ENCODE measurements at regions not wholly inside any gene's neighbourhood (a gene's known extent, or its start where the extent isn't known, plus 50 kb on each side); places are given as distances from the start of the nearest gene placed in this dataset.

DNA sequence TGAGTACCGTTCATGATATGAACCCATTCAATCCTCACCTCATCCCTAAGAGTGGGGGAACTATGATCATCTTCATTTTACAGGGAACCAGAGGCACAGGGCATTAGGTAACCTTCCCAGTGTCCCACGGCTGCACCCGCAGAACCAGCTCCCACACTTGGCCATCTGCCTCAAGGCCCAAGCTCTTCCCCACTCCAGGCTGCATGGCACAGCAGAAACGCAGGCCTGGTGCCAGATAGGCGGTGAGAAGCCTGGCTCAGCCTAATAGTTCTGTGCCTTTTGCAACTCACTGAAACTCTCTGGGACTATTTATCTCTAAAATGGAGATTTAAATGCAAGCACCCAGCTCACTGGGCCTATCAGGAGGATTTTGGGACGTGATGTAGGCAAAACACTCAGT lies 90.8 kb upstream of the ZNF618 start:
- H3K4me3 Mint-ChIP-seq (ENCODE audit: unreplicated experiment): no peak overlapping the region
- DNase-seq (ENCODE audit: extremely low spot score, unreplicated experiment): no peak
- H3K4me1 Mint-ChIP-seq (ENCODE audit: unreplicated experiment): no peaks in the 10 kb centered on the region
- H3K27ac Mint-ChIP-seq (ENCODE audit: unreplicated experiment): no peak overlapping the region
- H3K9me3 Mint-ChIP-seq (ENCODE audit: unreplicated experiment): no peaks in the 10 kb centered on the region
- no peaks in the 10 kb centered on the region for H3K36me3 Mint-ChIP-seq (ENCODE audit: unreplicated experiment)
- TF ChIP-seq, protein P1, sequence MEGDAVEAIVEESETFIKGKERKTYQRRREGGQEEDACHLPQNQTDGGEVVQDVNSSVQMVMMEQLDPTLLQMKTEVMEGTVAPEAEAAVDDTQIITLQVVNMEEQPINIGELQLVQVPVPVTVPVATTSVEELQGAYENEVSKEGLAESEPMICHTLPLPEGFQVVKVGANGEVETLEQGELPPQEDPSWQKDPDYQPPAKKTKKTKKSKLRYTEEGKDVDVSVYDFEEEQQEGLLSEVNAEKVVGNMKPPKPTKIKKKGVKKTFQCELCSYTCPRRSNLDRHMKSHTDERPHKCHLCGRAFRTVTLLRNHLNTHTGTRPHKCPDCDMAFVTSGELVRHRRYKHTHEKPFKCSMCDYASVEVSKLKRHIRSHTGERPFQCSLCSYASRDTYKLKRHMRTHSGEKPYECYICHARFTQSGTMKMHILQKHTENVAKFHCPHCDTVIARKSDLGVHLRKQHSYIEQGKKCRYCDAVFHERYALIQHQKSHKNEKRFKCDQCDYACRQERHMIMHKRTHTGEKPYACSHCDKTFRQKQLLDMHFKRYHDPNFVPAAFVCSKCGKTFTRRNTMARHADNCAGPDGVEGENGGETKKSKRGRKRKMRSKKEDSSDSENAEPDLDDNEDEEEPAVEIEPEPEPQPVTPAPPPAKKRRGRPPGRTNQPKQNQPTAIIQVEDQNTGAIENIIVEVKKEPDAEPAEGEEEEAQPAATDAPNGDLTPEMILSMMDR (IDR thresholded peaks at IDR 0.05): no peak
- H3K27me3 Mint-ChIP-seq (ENCODE audit: unreplicated experiment): peaks cover 68% of the 10 kb centered on the region

DNA sequence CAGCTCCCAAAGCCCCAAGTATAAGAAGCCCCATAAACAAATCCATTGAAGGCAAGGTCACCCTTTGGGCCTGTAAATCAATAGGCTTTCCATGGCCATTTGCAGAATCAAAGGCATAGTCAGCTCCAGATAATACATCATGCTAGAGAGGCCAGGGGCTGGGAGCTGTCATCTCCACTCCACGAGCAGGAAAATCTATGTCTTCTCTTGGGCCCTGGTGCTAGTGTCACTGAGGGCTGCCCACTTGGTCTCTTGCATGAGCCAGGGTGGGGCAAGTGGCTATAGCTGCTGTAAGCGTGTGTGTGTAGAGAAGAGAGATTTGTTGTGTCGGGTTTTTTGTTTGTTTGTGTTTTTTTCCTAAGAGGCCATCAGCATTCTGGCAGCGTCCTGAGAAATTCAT lies 90.0 kb upstream of the ZNF618 start:
- Mint-ChIP-seq H3K36me3 (ENCODE audit: unreplicated experiment) (no peaks in the 10 kb centered on the region), H3K27ac (ENCODE audit: unreplicated experiment) (no peak overlapping the region), H3K4me3 (ENCODE audit: unreplicated experiment) (no peak overlapping the region), H3K27me3 (ENCODE audit: unreplicated experiment) (peaks cover 68% of the 10 kb centered on the region), H3K4me1 (ENCODE audit: unreplicated experiment) (no peaks in the 10 kb centered on the region), H3K9me3 (ENCODE audit: unreplicated experiment) (peaks cover 3% of the 10 kb centered on the region)
- TF ChIP-seq, protein P1 (IDR thresholded peaks at IDR 0.05): no peak
- no peak for DNase-seq (ENCODE audit: extremely low spot score, unreplicated experiment)

DNA sequence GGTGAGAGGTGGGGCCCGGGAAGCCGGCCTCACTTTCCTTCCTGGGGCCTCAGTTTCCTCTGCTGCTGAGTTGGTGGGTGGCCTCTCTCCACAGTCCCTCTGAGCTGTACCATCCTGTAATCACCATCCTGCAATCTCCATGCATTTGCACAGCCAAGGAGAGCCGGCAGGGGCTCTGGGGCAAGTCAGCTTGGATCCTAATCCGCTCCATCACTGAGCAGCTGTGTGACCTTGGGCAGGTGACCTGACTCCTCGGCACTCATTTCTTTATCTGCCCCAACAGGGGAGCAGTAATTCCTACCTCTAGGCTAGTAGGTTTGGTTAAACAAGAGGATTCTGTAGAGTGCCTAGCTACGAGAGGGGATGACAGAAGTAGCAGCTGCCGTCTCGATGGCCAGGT lies 88.2 kb upstream of the ZNF618 start:
- TF ChIP-seq, protein P1 (IDR thresholded peaks at IDR 0.05): no peak
- peaks cover 7% of the 10 kb centered on the region for H3K9me3 Mint-ChIP-seq (ENCODE audit: unreplicated experiment)
- H3K27ac Mint-ChIP-seq (ENCODE audit: unreplicated experiment): no peak overlapping the region
- H3K27me3 Mint-ChIP-seq (ENCODE audit: unreplicated experiment): peaks cover 68% of the 10 kb centered on the region
- no peak overlapping the region for H3K4me3 Mint-ChIP-seq (ENCODE audit: unreplicated experiment)
- no peak for DNase-seq (ENCODE audit: extremely low spot score, unreplicated experiment)
- no peaks in the 10 kb centered on the region for H3K4me1 Mint-ChIP-seq (ENCODE audit: unreplicated experiment)
- H3K36me3 Mint-ChIP-seq (ENCODE audit: unreplicated experiment): no peaks in the 10 kb centered on the region

DNA sequence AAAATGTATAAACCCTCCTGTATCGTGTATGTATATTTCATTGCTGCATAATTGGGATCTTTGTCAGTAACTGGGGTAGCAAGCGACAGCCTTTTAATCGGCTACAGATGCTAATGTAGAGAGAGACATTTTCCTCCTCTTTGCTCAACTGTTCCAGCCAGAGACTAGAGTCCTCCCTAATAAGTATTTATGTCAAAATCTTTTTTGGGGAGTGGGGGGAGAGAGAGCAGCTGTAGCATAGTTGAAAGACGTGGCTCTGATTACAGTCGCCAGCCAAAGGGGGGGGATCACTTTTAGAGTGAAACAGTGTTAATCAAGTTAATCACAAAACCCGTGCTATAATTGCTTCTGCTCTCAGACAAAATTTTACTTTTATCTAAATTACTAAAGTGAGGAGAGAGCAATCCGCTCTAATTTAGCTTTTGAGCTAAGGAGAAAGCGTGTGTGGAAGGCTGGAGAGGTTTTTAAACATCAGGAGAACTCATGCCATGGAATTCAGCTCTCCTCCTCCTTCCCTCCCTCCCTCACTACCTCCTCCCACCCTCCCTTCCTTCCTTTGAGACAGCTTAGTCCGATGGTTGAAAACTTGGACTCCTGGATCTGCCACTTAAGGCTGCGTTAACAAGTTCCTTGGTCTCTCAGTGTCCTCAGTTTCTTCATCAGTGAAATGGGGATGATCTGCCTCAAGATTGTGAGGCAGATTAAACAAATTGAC lies 87.3 kb upstream of the ZNF618 start:
- Mint-ChIP-seq H3K4me3 (ENCODE audit: unreplicated experiment) (no peak overlapping the region), H3K4me1 (ENCODE audit: unreplicated experiment) (no peaks in the 10 kb centered on the region), H3K27ac (ENCODE audit: unreplicated experiment) (no peak overlapping the region), H3K9me3 (ENCODE audit: unreplicated experiment) (peaks cover 7% of the 10 kb centered on the region), H3K27me3 (ENCODE audit: unreplicated experiment) (peaks cover 69% of the 10 kb centered on the region), H3K36me3 (ENCODE audit: unreplicated experiment) (no peaks in the 10 kb centered on the region)
- TF ChIP-seq, protein P1 (IDR thresholded peaks at IDR 0.05): no peak
- DNase-seq (ENCODE audit: extremely low spot score, unreplicated experiment): no peak

DNA sequence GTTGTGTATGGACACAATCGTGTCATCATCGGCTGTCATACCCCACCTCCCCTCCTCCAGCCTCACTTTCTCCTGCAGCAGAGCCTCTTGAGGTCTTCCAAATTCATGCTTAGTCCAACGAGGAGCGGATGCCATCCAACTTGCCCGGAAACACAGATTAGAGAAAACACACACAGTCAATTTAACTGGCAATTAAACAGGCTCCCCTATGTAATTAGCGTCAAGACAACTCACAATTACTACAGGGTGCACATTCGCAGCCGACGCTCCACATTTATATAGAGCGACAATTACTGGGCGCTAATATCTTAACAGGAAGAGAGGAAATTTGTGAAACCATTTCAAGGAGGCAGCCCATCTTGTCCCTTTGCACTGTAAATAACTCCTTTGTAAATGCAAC lies 86.0 kb upstream of the ZNF618 start:
- Mint-ChIP-seq H3K27ac (ENCODE audit: unreplicated experiment) (no peak overlapping the region), H3K4me1 (ENCODE audit: unreplicated experiment) (no peaks in the 10 kb centered on the region), H3K27me3 (ENCODE audit: unreplicated experiment) (peaks cover 63% of the 10 kb centered on the region)

More for the DNA sequence above, 86.0 kb upstream of the ZNF618 start:
- Mint-ChIP-seq H3K4me3 (ENCODE audit: unreplicated experiment) (no peak overlapping the region), H3K9me3 (ENCODE audit: unreplicated experiment) (peaks cover 7% of the 10 kb centered on the region), H3K36me3 (ENCODE audit: unreplicated experiment) (no peaks in the 10 kb centered on the region)
- TF ChIP-seq, protein P1 (IDR thresholded peaks at IDR 0.05): no peak
- DNase-seq (ENCODE audit: extremely low spot score, unreplicated experiment): no peak
